B cell (primary cell): ENCODE measurements at regions not wholly inside any gene's neighbourhood (a gene's known extent, or its start where the extent isn't known, plus 50 kb on each side); places are given as distances from the start of the nearest gene placed in this dataset.

Experiments used
- ATAC-seq: fragments of 200-7000 bp; cut with Tn5 transposase; one replicate; pipeline ENCODE4 v1.10.0; 2021; ENCODE audit warnings: low read depth, mild to moderate bottlenecking, moderate number of reproducible peaks, moderate library complexity
- CTCF ChIA-PET: fragments of 350-600 bp; sonication (Branson Sonifier 250); formaldehyde crosslinking; loops from one replicate; lab custom pipeline; 2021; ENCODE audit warnings: antibody characterized with exemption, inconsistent platforms; lab: Charles Lee
- POLR2A ChIA-PET: fragments of 350-600 bp; sonication (Branson Sonifier 250); formaldehyde crosslinking; loops from one replicate; lab custom pipeline; 2021; ENCODE audit warnings: antibody characterized with exemption; lab: Charles Lee
- DNase-seq: peaks from one replicate; pipeline ENCODE4 v3.0.0; 2013
- H2AFZ ChIP-seq: 2 replicates; pipeline ENCODE4 v1.6.1; 2012; ENCODE audit warnings: mild to moderate bottlenecking, low read depth, low read length; ENCODE audit not compliant: insufficient read depth, poor library complexity, severe bottlenecking
- H3K27ac ChIP-seq, 2 donors: 1 replicate in 1 of 2; 2 replicates in 1 of 2; pipeline ENCODE4 v1.5.1; 2012 to 2013; ENCODE audit warnings: low read length in 2 of 2, mild to moderate bottlenecking in 2 of 2, moderate library complexity in 1 of 2
- H3K27me3 ChIP-seq, 4 experiments: fragments of 200-600 bp in 1 of 4; sonication (generic) in 1 of 4; replicated peaks in 1 of 4; 1 replicate in 2 of 4; 2 replicates in 2 of 4; pipeline versions ENCODE4 v1.6.1 to v1.7.0; 2013 to 2016; ENCODE audit warnings: low read length in 3 of 4, mild to moderate bottlenecking in 2 of 4, mixed read lengths in 1 of 4, moderate library complexity in 1 of 4; ENCODE audit not compliant: insufficient read depth in 4 of 4, control insufficient read depth in 3 of 4; ENCODE audit errors: control extremely low read depth in 1 of 4
- H3K36me3 ChIP-seq, 2 experiments: replicated peaks in 1 of 2; 1 replicate in 1 of 2; 2 replicates in 1 of 2; pipeline versions ENCODE4 v1.6.1 to v1.7.1; 2013; ENCODE audit warnings: low read length in 1 of 2; ENCODE audit not compliant: insufficient read depth in 2 of 2, control insufficient read depth in 1 of 2; ENCODE audit errors: control extremely low read depth in 1 of 2, extremely low read depth in 1 of 2
- H3K4me1 ChIP-seq, 2 donors: fragments of 200-600 bp in 1 of 2; sonication (generic) in 1 of 2; 1 replicate in 1 of 2; 2 replicates in 1 of 2; pipeline versions ENCODE4 v1.5.1 to v1.6.1; 2013 to 2017; ENCODE audit warnings: low read length in 2 of 2; ENCODE audit not compliant: control insufficient read depth in 2 of 2, insufficient read depth in 2 of 2
- H3K4me2 ChIP-seq: replicated peaks from 2 replicates; pipeline ENCODE3; 2012; ENCODE audit warnings: mild to moderate bottlenecking, low read depth, low read length; ENCODE audit not compliant: poor library complexity, severe bottlenecking
- H3K4me3 ChIP-seq, 5 experiments: fragments of 200-600 bp in 1 of 5; sonication (generic) in 1 of 5; 1 replicate in 3 of 5; 2 replicates in 2 of 5; pipeline versions ENCODE4 v1.5.1 to v1.7.0; 2011 to 2016; ENCODE audit warnings: low read length in 4 of 5, mild to moderate bottlenecking in 4 of 5, low read depth in 2 of 5, control low read depth in 1 of 5, moderate library complexity in 1 of 5; ENCODE audit not compliant: insufficient read depth in 1 of 5; ENCODE audit errors: control extremely low read depth in 1 of 5, extremely low read depth in 1 of 5
- H3K79me2 ChIP-seq: fragments of 200-600 bp; sonication (generic); one replicate; pipeline ENCODE4 v1.6.0; 2016; ENCODE audit warnings: low read length; ENCODE audit not compliant: control insufficient read depth, insufficient read depth
- H3K9ac ChIP-seq: fragments of 200-600 bp; sonication (generic); 2 replicates; pipeline ENCODE4 v1.6.1; 2017; ENCODE audit warnings: mild to moderate bottlenecking, low read length, moderate library complexity
- H3K9me3 ChIP-seq, 3 donors: one replicate each; pipeline versions ENCODE4 v1.6.1 to v1.7.1; 2013; ENCODE audit warnings: low read length in 2 of 3; ENCODE audit not compliant: control insufficient read depth in 2 of 3, insufficient read depth in 1 of 3; ENCODE audit errors: control extremely low read depth in 1 of 3
- H4K20me1 ChIP-seq: 2 replicates; pipeline ENCODE4 v1.6.0; 2012; ENCODE audit warnings: mild to moderate bottlenecking, low read length; ENCODE audit not compliant: insufficient read depth, control insufficient read depth, poor library complexity, severe bottlenecking
- H3K27ac Mint-ChIP-seq: one replicate; pipeline ENCODE4 v1.8.0; 2021; ENCODE audit warnings: mixed read lengths
- H3K27me3 Mint-ChIP-seq: one replicate; pipeline ENCODE4 v1.8.0; 2021; ENCODE audit warnings: mixed read lengths
- H3K4me1 Mint-ChIP-seq: one replicate; pipeline ENCODE4 v1.8.0; 2021; ENCODE audit warnings: mixed read lengths
- H3K4me3 Mint-ChIP-seq: one replicate; pipeline ENCODE4 v1.8.0; 2021; ENCODE audit warnings: mixed read lengths
- H3K9me3 Mint-ChIP-seq: one replicate; pipeline ENCODE4 v1.8.0; 2022; ENCODE audit warnings: mixed read lengths; ENCODE audit not compliant: insufficient read depth
- CTCF ChIP-seq: fragments of 200-600 bp; IDR thresholded peaks from one replicate; pipeline ENCODE4 v1.8.0; 2022; ENCODE audit warnings: antibody characterized with exemption, mild to moderate bottlenecking
- EZH2 ChIP-seq: IDR thresholded peaks from 2 replicates; pipeline ENCODE4 v1.6.1; 2012; ENCODE audit warnings: borderline replicate concordance, low read depth, mild to moderate bottlenecking, moderate library complexity, low read length; ENCODE audit not compliant: insufficient read depth, poor library complexity, severe bottlenecking
- WGBS: methylation state at CpG from one replicate; pipeline ENCODE4 v1.1.5; 2013; ENCODE audit warnings: missing lambda C conversion rate; ENCODE audit not compliant: insufficient coverage; 5-methylcytosine and 5-hydroxymethylcytosine counted together
- intact Hi-C: fragments of 100-400 bp; cut with micrococcal nuclease; formaldehyde crosslinking; loops from one replicate; pipeline ENCODE4 v1.10.0; 2022

GRCh38 chr1:81050390-81050789 lies 750.3 kb upstream of the ADGRL2 start:
- H3K27ac ChIP-seq, result no peak overlapping the region
- no peak for TF ChIP-seq EZH2
- no peak for TF ChIP-seq CTCF
- no CpG with 5 or more reads among the region's 1 CpG for WGBS
- no peak overlapping the region for H3K4me3 Mint-ChIP-seq
- no peaks in the 10 kb centered on the region for H3K79me2 ChIP-seq
- ATAC-seq, result no peak
- CTCF ChIA-PET, result no interaction called here
- H3K9me3 Mint-ChIP-seq, result no peaks in the 10 kb centered on the region
- no peaks in the 10 kb centered on the region for H3K4me1 Mint-ChIP-seq
- no peaks in the 10 kb centered on the region for H3K9me3 ChIP-seq
- no peak for DNase-seq
- no peaks in the 10 kb centered on the region for H4K20me1 ChIP-seq
- no peak overlapping the region for H3K4me2 ChIP-seq
- no peaks in the 10 kb centered on the region for H3K4me1 ChIP-seq
- no peak overlapping the region for H3K4me3 ChIP-seq
- H3K27me3 ChIP-seq, result no peaks in the 10 kb centered on the region
- no peak overlapping the region for H2AFZ ChIP-seq
- no peaks in the 10 kb centered on the region for H3K27me3 Mint-ChIP-seq
- intact Hi-C loops, result no loop called here
- POLR2A ChIA-PET, result no interaction called here
- H3K36me3 ChIP-seq, result no peaks in the 10 kb centered on the region
- no peak overlapping the region for H3K9ac ChIP-seq
- H3K27ac Mint-ChIP-seq, result no peak overlapping the region

GRCh38 chr1:81044708-81045107 lies 756.0 kb upstream of the ADGRL2 start:
- H3K27me3 ChIP-seq, result no peaks in the 10 kb centered on the region
- intact Hi-C loops, result no loop called here

More at GRCh38 chr1:81044708-81045107, 756.0 kb upstream of the ADGRL2 start:
- Histone ChIP-seq H3K79me2 (no peaks in the 10 kb centered on the region), H2AFZ (no peak overlapping the region), H3K9me3 (no peaks in the 10 kb centered on the region), H4K20me1 (no peaks in the 10 kb centered on the region), H3K27ac (no peak overlapping the region), H3K4me1 (no peaks in the 10 kb centered on the region), H3K4me2 (no peak overlapping the region), H3K4me3 (no peak overlapping the region), H3K36me3 (no peaks in the 10 kb centered on the region), H3K9ac (no peak overlapping the region)
- ATAC-seq, result no peak
- DNase-seq, result no peak
- Mint-ChIP-seq H3K4me3 (no peak overlapping the region), H3K27ac (no peak overlapping the region), H3K4me1 (no peaks in the 10 kb centered on the region), H3K9me3 (peaks cover 5% of the 10 kb centered on the region), H3K27me3 (no peaks in the 10 kb centered on the region)
- POLR2A ChIA-PET, result no interaction called here
- TF ChIP-seq CTCF, result no peak
- no peak for TF ChIP-seq EZH2
- WGBS, result 78% methylated on average over 1 of the region's 2 CpGs
- CTCF ChIA-PET, result no interaction called here
